Epithelial cell of prostate (primary cell): ENCODE measurements at regions not wholly inside any gene's neighbourhood (a gene's known extent, or its start where the extent isn't known, plus 50 kb on each side); places are given as distances from the start of the nearest gene placed in this dataset.
"Not testable (repeated sequence)": the region's sequence is repeated elsewhere in the genome, so short reads cannot be mapped to it uniquely, and the experiment has no call there.

Experiments
- DNase-seq: peaks from one replicate; pipeline ENCODE4 v3.0.0-alpha.2; 2011; ENCODE audit warnings: low read depth, low spot score
- H3K27ac ChIP-seq: fragments of 450-650 bp; 2 replicates; pipeline ENCODE4 v1.5.1; 2017; ENCODE audit warnings: mild to moderate bottlenecking

GRCh38 chr12:73841963-73842362 is 695.7 kb upstream of the ATXN7L3B start:
- H3K27ac ChIP-seq: no peak overlapping the region
- DNase-seq: no peak

GRCh38 chr12:73863546-73863945 is 674.1 kb upstream of the ATXN7L3B start:
- DNase-seq: peak; percentile 10
- H3K27ac ChIP-seq: peak overlapping the region; percentile 68

GRCh38 chr12:73867147-73867546 is 670.5 kb upstream of the ATXN7L3B start:
- H3K27ac ChIP-seq: no peak overlapping the region
- no peak for DNase-seq

- DNase-seq, H3K27ac ChIP-seq: not testable (repeated sequence)
Observed at GRCh38 chr12:73877291-73877690, 660.3 kb upstream of the ATXN7L3B start.

- no peak overlapping the region for H3K27ac ChIP-seq
- no peak for DNase-seq
Observed at GRCh38 chr12:73892201-73892600, 645.4 kb upstream of the ATXN7L3B start.

- no peak for DNase-seq
- H3K27ac ChIP-seq: no peak overlapping the region
Observed at GRCh38 chr12:73898645-73899044, 639.0 kb upstream of the ATXN7L3B start.

GRCh38 chr12:73902260-73902659 is 635.4 kb upstream of the ATXN7L3B start:
- no peak overlapping the region for H3K27ac ChIP-seq
- no peak for DNase-seq

- no peak overlapping the region for H3K27ac ChIP-seq
- no peak for DNase-seq
Observed at GRCh38 chr12:73906757-73907156, 630.9 kb upstream of the ATXN7L3B start.

- H3K27ac ChIP-seq: no peak overlapping the region
- DNase-seq: no peak
Observed at GRCh38 chr12:73935817-73936216, 601.8 kb upstream of the ATXN7L3B start.

- DNase-seq: no peak
- H3K27ac ChIP-seq: no peak overlapping the region
Observed at GRCh38 chr12:73947326-73948026, 590.2 kb upstream of the ATXN7L3B start.

GRCh38 chr12:73950507-73950906 is 587.1 kb upstream of the ATXN7L3B start:
- H3K27ac ChIP-seq: no peak overlapping the region
- no peak for DNase-seq

- H3K27ac ChIP-seq: no peak overlapping the region
- no peak for DNase-seq
Observed at GRCh38 chr12:73951956-73952703, 585.5 kb upstream of the ATXN7L3B start.

GRCh38 chr12:73964641-73965040 is 573.0 kb upstream of the ATXN7L3B start:
- no peak for DNase-seq
- H3K27ac ChIP-seq: no peak overlapping the region

GRCh38 chr12:73973486-73973885 is 564.1 kb upstream of the ATXN7L3B start:
- DNase-seq: no peak
- H3K27ac ChIP-seq: no peak overlapping the region

- no peak for DNase-seq
- no peak overlapping the region for H3K27ac ChIP-seq
Observed at GRCh38 chr12:73984552-73984951, 553.1 kb upstream of the ATXN7L3B start.

- no peak overlapping the region for H3K27ac ChIP-seq
- no peak for DNase-seq
Observed at GRCh38 chr12:73991138-73991537, 546.5 kb upstream of the ATXN7L3B start.

GRCh38 chr12:73998894-73999293 is 538.7 kb upstream of the ATXN7L3B start:
- no peak for DNase-seq
- no peak overlapping the region for H3K27ac ChIP-seq

- H3K27ac ChIP-seq: no peak overlapping the region
- DNase-seq: no peak
Observed at GRCh38 chr12:74015118-74015517, 522.5 kb upstream of the ATXN7L3B start.

GRCh38 chr12:74016324-74016723 is 521.3 kb upstream of the ATXN7L3B start:
- not testable (repeated sequence) for H3K27ac ChIP-seq, DNase-seq

- DNase-seq: no peak
- H3K27ac ChIP-seq: no peak overlapping the region
Observed at GRCh38 chr12:74018849-74019248, 518.8 kb upstream of the ATXN7L3B start.

GRCh38 chr12:74021937-74022336 is 515.7 kb upstream of the ATXN7L3B start:
- DNase-seq: peak; percentile 8

GRCh38 chr12:74031045-74031444 is 506.6 kb upstream of the ATXN7L3B start:
- H3K27ac ChIP-seq: no peak overlapping the region
- DNase-seq: no peak

More at GRCh38 chr12:74021937-74022336, 515.7 kb upstream of the ATXN7L3B start:
- H3K27ac ChIP-seq: no peak overlapping the region
